Lung (tissue), 11 donors: ENCODE measurements at regions not wholly inside any gene's neighbourhood (a gene's known extent, or its start where the extent isn't known, plus 50 kb on each side); places are given as distances from the start of the nearest gene placed in this dataset.
A peak's percentile ranks its signal among the peaks of the same experiment; 100 is the strongest.

Experiments used
- ATAC-seq: fragments of 200-7000 bp; cut with Tn5 transposase; one replicate; pipeline ENCODE4 v1.9.1; 2020; ENCODE audit warnings: moderate number of reproducible peaks; ENCODE audit not compliant: insufficient read depth, low FRiP score
- DNase-seq, 3 donors: peaks; one replicate each; pipeline ENCODE4 v3.0.0-alpha.2; 2013 to 2017
- H3K27ac ChIP-seq, 2 donors: one replicate each; pipeline ENCODE4 v1.5.1; 2013; ENCODE audit warnings: mild to moderate bottlenecking in 2 of 2, moderate library complexity in 2 of 2, control low read depth in 1 of 2, inconsistent platforms in 1 of 2, low read depth in 1 of 2, low read length in 1 of 2
- H3K27me3 ChIP-seq, 3 donors: one replicate each; pipeline ENCODE4 v1.5.1; 2013; ENCODE audit warnings: low read length in 2 of 3; ENCODE audit not compliant: control insufficient read depth in 3 of 3, insufficient read depth in 3 of 3
- H3K36me3 ChIP-seq, 4 donors: one replicate each; pipeline ENCODE4 v1.5.1; 2013; ENCODE audit warnings: low read length in 4 of 4, mild to moderate bottlenecking in 1 of 4, moderate library complexity in 1 of 4; ENCODE audit not compliant: control insufficient read depth in 4 of 4, insufficient read depth in 4 of 4
- H3K4me1 ChIP-seq, 5 donors: one replicate each; pipeline ENCODE4 v1.5.1; 2013; ENCODE audit warnings: low read length in 5 of 5, mild to moderate bottlenecking in 2 of 5, moderate library complexity in 1 of 5; ENCODE audit not compliant: control insufficient read depth in 5 of 5, insufficient read depth in 5 of 5
- H3K4me3 ChIP-seq: one replicate; pipeline ENCODE4 v1.5.1; 2013; ENCODE audit warnings: mild to moderate bottlenecking, control low read depth, moderate library complexity
- H3K9ac ChIP-seq, 2 donors: one replicate each; pipeline ENCODE4 v1.5.1; 2013; ENCODE audit warnings: low read length in 2 of 2, control low read depth in 1 of 2; ENCODE audit not compliant: insufficient read depth in 1 of 2
- H3K9me3 ChIP-seq, 4 donors: one replicate each; pipeline ENCODE4 v1.5.1; 2013; ENCODE audit warnings: low read length in 3 of 4, mild to moderate bottlenecking in 1 of 4, moderate library complexity in 1 of 4; ENCODE audit not compliant: control insufficient read depth in 4 of 4, insufficient read depth in 3 of 4
- CTCF ChIP-seq: IDR thresholded peaks from 2 replicates; pipeline ENCODE4 v1.5.1; 2012; ENCODE audit warnings: mild to moderate bottlenecking; ENCODE audit errors: control extremely low read depth, extremely low read depth
- WGBS, 2 donors: extraction: QIAGEN DNeasy Blood & Tissue Kit; methylation state at CpG; one replicate each; pipeline ENCODE4 v1.1.7; 2013; 5-methylcytosine and 5-hydroxymethylcytosine counted together
- donor health status: control.
- donor health status: control.
- donor health status: Bipolar disorder and iron deficiency.
- donor health status: healthy.
- donor health status: DM: yes; HTN: yes; CAD: no.

GRCh38 chr10:29107866-29108498, 180.9 kb upstream of the LYZL1 start:
- WGBS, 2 donors, result 88 to 93% methylated on average over 2 of the region's 2 CpGs
- TF ChIP-seq CTCF, result no peak
- no peak for ATAC-seq

GRCh38 chr10:29109707-29110571, 178.9 kb upstream of the LYZL1 start:
- ATAC-seq (no peak), DNase-seq (peak in 2 of 3 donors; percentile 41 to 46)
- no peak overlapping the region for H3K4me3 ChIP-seq
- no peaks in the 10 kb centered on the region for H3K9me3 ChIP-seq
- 78 to 86% methylated on average over 9 of the region's 9 CpGs for WGBS, 2 donors
- TF ChIP-seq CTCF, result no peak
- no peak overlapping the region for H3K9ac ChIP-seq
- peaks cover 0 to 36% (median 0%) of the 10 kb centered on the region in 5 donors for H3K4me1 ChIP-seq
- no peak overlapping the region for H3K27ac ChIP-seq
- no peaks in the 10 kb centered on the region for H3K36me3 ChIP-seq
- H3K27me3 ChIP-seq, result no peaks in the 10 kb centered on the region

More at GRCh38 chr10:29107866-29108498, 180.9 kb upstream of the LYZL1 start:
- no peaks in the 10 kb centered on the region for H3K27me3 ChIP-seq
- H3K36me3 ChIP-seq, result no peaks in the 10 kb centered on the region
- DNase-seq, result no peak
- H3K27ac ChIP-seq, result no peak overlapping the region
- H3K4me3 ChIP-seq, result no peak overlapping the region
- no peaks in the 10 kb centered on the region for H3K9me3 ChIP-seq
- no peak overlapping the region for H3K9ac ChIP-seq
- H3K4me1 ChIP-seq, result peaks cover 0 to 33% (median 0%) of the 10 kb centered on the region in 5 donors

GRCh38 chr10:29112827-29113615, 175.8 kb upstream of the LYZL1 start:
- no peak for TF ChIP-seq CTCF

More at GRCh38 chr10:29112827-29113615, 175.8 kb upstream of the LYZL1 start:
- Histone ChIP-seq H3K9me3 (peaks cover 0 to 5% (median 2%) of the 10 kb centered on the region in 4 donors), H3K27ac (no peak overlapping the region), H3K27me3 (no peaks in the 10 kb centered on the region), H3K36me3 (no peaks in the 10 kb centered on the region), H3K4me1 (peaks cover 0 to 23% (median 0%) of the 10 kb centered on the region in 5 donors), H3K4me3 (no peak overlapping the region), H3K9ac (no peak overlapping the region)
- 65 to 66% methylated on average over 12 to 13 of the region's 13 CpGs for WGBS, 2 donors
- DNase-seq (peak in 2 of 3 donors; percentile 29 to 55), ATAC-seq (no peak)
